Activated CD4-positive, alpha-beta T cell treated with anti-CD3 and anti-CD28 coated beads, Interleukin-2, amount 10 ng/mL, durations not matched to agents 24 days and 14 days (primary cell): ENCODE measurements at regions not wholly inside any gene's neighbourhood (a gene's known extent, or its start where the extent isn't known, plus 50 kb on each side); places are given as distances from the start of the nearest gene placed in this dataset.

Experiments used
- DNase-seq: peaks from one replicate; pipeline ENCODE4 v3.0.0; 2022
- H3K27ac Mint-ChIP-seq: one replicate; pipeline ENCODE4 v1.8.0; 2022; ENCODE audit warnings: mild to moderate bottlenecking, mixed read lengths
- H3K27me3 Mint-ChIP-seq: one replicate; pipeline ENCODE4 v1.8.0; 2022; ENCODE audit warnings: mixed read lengths
- H3K36me3 Mint-ChIP-seq: one replicate; pipeline ENCODE4 v1.8.0; 2022; ENCODE audit warnings: low read depth, mild to moderate bottlenecking, mixed read lengths
- H3K4me1 Mint-ChIP-seq: one replicate; pipeline ENCODE4 v1.8.0; 2021; ENCODE audit warnings: mixed read lengths
- H3K4me3 Mint-ChIP-seq: one replicate; pipeline ENCODE4 v1.8.0; 2022; ENCODE audit warnings: mild to moderate bottlenecking, moderate library complexity, mixed read lengths
- H3K9me3 Mint-ChIP-seq: one replicate; pipeline ENCODE4 v1.8.0; 2021; ENCODE audit warnings: mixed read lengths
- intact Hi-C: fragments of 100-400 bp; cut with micrococcal nuclease; formaldehyde crosslinking; loops from one replicate; pipeline ENCODE4 v1.15.1; 2023

GRCh38 chr1:234541286-234541975, 62.5 kb upstream of the TARBP1 start:
- intact Hi-C loops: no loop called here
- Mint-ChIP-seq H3K4me1 (peaks cover 39% of the 10 kb centered on the region), H3K27me3 (no peaks in the 10 kb centered on the region), H3K4me3 (no peak overlapping the region), H3K27ac (no peak overlapping the region), H3K36me3 (no peaks in the 10 kb centered on the region), H3K9me3 (no peaks in the 10 kb centered on the region)
- DNase-seq: no peak

DNA sequence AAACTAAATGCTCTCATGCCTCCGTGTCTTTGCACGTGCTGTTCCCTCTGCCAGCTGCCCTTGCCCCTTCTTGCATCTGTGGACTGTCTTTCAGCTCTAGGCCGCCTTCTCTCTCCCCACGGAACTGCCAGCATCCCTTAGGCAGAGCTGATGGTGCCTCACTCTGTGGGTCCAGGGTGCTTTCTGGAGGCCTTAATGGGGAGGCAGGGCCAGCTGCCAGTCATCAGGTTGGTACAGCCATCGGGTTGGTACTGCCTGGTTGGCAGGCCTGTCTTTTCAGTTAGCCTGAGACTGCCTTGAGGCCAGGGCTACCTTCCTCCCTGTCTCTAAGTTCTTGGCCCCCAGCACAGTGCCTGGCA, 61.4 kb upstream of the TARBP1 start:
- Mint-ChIP-seq H3K36me3 (no peaks in the 10 kb centered on the region), H3K27ac (no peak overlapping the region), H3K27me3 (no peaks in the 10 kb centered on the region), H3K9me3 (no peaks in the 10 kb centered on the region), H3K4me3 (no peak overlapping the region), H3K4me1 (peaks cover 34% of the 10 kb centered on the region)
- intact Hi-C loops: no loop called here
- no peak for DNase-seq

DNA sequence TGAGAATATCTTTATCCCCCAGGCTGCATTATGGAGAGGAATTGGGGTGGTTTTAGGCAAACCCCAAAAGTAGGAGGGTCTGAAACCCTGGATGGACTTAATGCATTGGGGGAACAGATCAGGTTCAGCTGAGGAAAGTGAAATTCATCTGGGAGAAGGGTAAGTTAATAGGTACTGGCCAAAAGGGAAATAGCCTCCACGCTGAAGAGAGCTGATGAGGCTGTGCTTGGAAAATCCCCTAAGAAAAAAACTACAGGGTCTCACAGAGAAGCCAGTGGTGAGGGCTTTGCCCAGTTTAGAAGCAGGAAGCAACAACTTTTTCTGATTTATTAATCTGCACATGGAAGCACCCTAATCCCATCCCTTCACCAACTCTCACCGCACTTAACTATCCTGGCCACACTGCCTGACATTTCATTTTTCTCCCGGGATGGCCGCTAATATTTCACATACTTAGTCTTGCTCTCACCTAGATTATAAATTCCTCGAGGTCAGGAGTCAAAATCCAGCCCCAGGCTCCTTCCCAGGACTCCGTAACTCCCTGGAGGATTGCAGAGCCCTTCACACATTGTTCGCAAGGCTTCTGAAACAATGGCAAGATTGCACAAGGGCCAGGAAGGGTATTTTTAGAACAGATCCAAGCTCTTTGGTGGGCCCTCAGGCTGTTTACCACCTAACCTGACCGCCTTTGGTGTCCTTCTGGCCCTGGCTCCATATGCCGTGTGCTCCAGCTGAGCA, 60.9 kb upstream of the TARBP1 start:
- intact Hi-C loops: no loop called here

GRCh38 chr1:234538930-234539649, 60.1 kb upstream of the TARBP1 start:
- H3K36me3 Mint-ChIP-seq: no peaks in the 10 kb centered on the region
- H3K4me1 Mint-ChIP-seq: peaks cover 21% of the 10 kb centered on the region
- intact Hi-C loops: no loop called here
- DNase-seq: no peak
- H3K9me3 Mint-ChIP-seq: no peaks in the 10 kb centered on the region
- no peak overlapping the region for H3K4me3 Mint-ChIP-seq
- no peak overlapping the region for H3K27ac Mint-ChIP-seq
- no peaks in the 10 kb centered on the region for H3K27me3 Mint-ChIP-seq

More for the DNA sequence above, 60.9 kb upstream of the TARBP1 start:
- H3K9me3 Mint-ChIP-seq: no peaks in the 10 kb centered on the region
- H3K4me3 Mint-ChIP-seq: no peak overlapping the region
- DNase-seq: no peak
- H3K4me1 Mint-ChIP-seq: peaks cover 29% of the 10 kb centered on the region
- no peaks in the 10 kb centered on the region for H3K27me3 Mint-ChIP-seq
- no peak overlapping the region for H3K27ac Mint-ChIP-seq
- no peaks in the 10 kb centered on the region for H3K36me3 Mint-ChIP-seq

GRCh38 chr1:234538062-234538731, 59.2 kb upstream of the TARBP1 start:
- no peak for DNase-seq
- Mint-ChIP-seq H3K27me3 (no peaks in the 10 kb centered on the region), H3K4me1 (peaks cover 12% of the 10 kb centered on the region), H3K4me3 (no peak overlapping the region), H3K27ac (no peak overlapping the region), H3K36me3 (no peaks in the 10 kb centered on the region), H3K9me3 (no peaks in the 10 kb centered on the region)
- intact Hi-C loops: no loop called here

DNA sequence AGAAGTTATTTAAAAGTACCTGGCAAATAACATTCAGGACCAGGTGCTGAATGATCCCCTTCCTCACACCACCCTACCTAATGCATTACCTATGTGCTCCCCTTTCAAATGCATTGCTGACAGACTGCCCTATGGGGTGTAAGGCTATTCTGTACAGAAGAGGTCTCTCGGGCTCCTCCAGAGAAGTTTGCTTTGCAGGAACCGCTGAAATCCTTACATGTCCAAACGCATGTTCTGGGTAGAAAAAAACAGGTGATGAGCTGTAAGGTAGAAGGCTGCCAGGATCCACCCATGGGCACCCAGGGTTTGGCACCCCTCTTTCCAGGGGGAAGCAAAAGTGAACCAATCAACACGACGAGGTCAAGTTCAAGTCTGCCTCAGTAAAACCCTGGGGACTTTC, 58.3 kb upstream of the TARBP1 start:
- no peaks in the 10 kb centered on the region for H3K36me3 Mint-ChIP-seq
- intact Hi-C loops: no loop called here
- H3K27ac Mint-ChIP-seq: no peak overlapping the region
- H3K27me3 Mint-ChIP-seq: no peaks in the 10 kb centered on the region
- H3K9me3 Mint-ChIP-seq: no peaks in the 10 kb centered on the region
- no peak overlapping the region for H3K4me3 Mint-ChIP-seq
- peaks cover 11% of the 10 kb centered on the region for H3K4me1 Mint-ChIP-seq
- no peak for DNase-seq

GRCh38 chr1:234536741-234537140, 57.8 kb upstream of the TARBP1 start:
- intact Hi-C loops: no loop called here
- Mint-ChIP-seq H3K27ac (no peak overlapping the region), H3K4me3 (no peak overlapping the region), H3K27me3 (no peaks in the 10 kb centered on the region), H3K4me1 (peaks cover 13% of the 10 kb centered on the region), H3K36me3 (no peaks in the 10 kb centered on the region), H3K9me3 (no peaks in the 10 kb centered on the region)
- no peak for DNase-seq

GRCh38 chr1:234535763-234536515, 57.0 kb upstream of the TARBP1 start:
- intact Hi-C loops: no loop called here
- Mint-ChIP-seq H3K4me3 (no peak overlapping the region), H3K9me3 (no peaks in the 10 kb centered on the region), H3K27me3 (no peaks in the 10 kb centered on the region), H3K27ac (no peak overlapping the region), H3K36me3 (no peaks in the 10 kb centered on the region), H3K4me1 (peaks cover 9% of the 10 kb centered on the region)
- no peak for DNase-seq

- no peak overlapping the region for H3K27ac Mint-ChIP-seq
- no peaks in the 10 kb centered on the region for H3K36me3 Mint-ChIP-seq
- H3K4me3 Mint-ChIP-seq: no peak overlapping the region
- no peak for DNase-seq
- intact Hi-C loops: no loop called here
- peaks cover 12% of the 10 kb centered on the region for H3K4me1 Mint-ChIP-seq
- no peaks in the 10 kb centered on the region for H3K27me3 Mint-ChIP-seq
- H3K9me3 Mint-ChIP-seq: no peaks in the 10 kb centered on the region
Measured at GRCh38 chr1:234535218-234535617, 56.2 kb upstream of the TARBP1 start.

DNA sequence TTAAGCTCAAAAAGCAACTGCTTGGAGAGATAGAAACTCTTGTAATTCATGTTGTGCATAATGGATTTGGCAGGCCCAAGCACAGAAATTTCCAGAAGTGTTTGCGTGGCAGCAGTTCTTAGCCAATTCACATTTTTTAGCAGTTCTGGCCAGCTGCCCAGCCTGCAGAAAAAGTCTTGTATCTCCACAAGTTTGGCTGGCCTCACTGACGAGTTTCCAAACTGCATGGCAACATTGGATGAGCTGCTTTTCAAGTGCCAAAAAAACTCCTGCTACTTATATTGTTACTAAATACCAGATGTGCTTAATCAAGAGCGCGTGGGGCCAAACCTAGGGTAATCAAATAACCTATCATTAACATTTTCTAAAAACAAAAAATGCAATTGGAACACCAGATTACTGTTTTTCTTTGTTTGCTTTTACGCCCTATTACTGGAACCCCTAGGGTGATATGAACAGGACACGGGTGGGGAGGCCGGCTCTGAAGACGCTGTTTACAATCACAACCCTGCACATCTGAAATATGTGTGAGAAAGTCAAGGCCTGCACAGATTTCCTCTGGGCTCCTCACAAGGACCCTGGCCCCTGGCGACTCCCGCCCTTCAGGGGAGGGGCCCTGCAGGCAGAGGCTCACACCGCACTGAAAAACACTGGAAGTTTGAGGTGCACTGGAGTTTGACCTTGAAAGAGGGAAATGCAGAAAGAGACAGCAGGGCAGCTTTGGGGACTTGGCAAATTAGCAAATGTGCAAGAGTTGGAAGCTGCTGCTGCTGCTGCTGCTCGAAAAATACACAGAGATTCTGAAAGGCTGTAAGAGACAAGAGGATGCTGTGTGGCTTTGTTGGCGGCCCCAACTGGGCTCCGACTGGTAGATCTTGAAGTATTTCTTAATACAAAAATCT, 55.2 kb upstream of the TARBP1 start:
- DNase-seq: no peak
- peaks cover 16% of the 10 kb centered on the region for H3K4me1 Mint-ChIP-seq
- H3K36me3 Mint-ChIP-seq: no peaks in the 10 kb centered on the region
- H3K27ac Mint-ChIP-seq: no peak overlapping the region
- no peaks in the 10 kb centered on the region for H3K9me3 Mint-ChIP-seq
- H3K27me3 Mint-ChIP-seq: no peaks in the 10 kb centered on the region
- intact Hi-C loops: no loop called here
- no peak overlapping the region for H3K4me3 Mint-ChIP-seq

GRCh38 chr1:234533034-234533891, 54.3 kb upstream of the TARBP1 start:
- peaks cover 5% of the 10 kb centered on the region for H3K27me3 Mint-ChIP-seq
- no peak overlapping the region for H3K27ac Mint-ChIP-seq
- H3K4me3 Mint-ChIP-seq: no peak overlapping the region
- peaks cover 25% of the 10 kb centered on the region for H3K4me1 Mint-ChIP-seq
- no peak for DNase-seq
- no peaks in the 10 kb centered on the region for H3K36me3 Mint-ChIP-seq
- no peaks in the 10 kb centered on the region for H3K9me3 Mint-ChIP-seq
- intact Hi-C loops: no loop called here

- H3K27me3 Mint-ChIP-seq: peaks cover 5% of the 10 kb centered on the region
- no peak overlapping the region for H3K4me3 Mint-ChIP-seq
- no peak for DNase-seq
- no peaks in the 10 kb centered on the region for H3K9me3 Mint-ChIP-seq
- H3K27ac Mint-ChIP-seq: no peak overlapping the region
- H3K36me3 Mint-ChIP-seq: no peaks in the 10 kb centered on the region
- intact Hi-C loops: no loop called here
- peaks cover 25% of the 10 kb centered on the region for H3K4me1 Mint-ChIP-seq
Measured at GRCh38 chr1:234532503-234532922, 53.5 kb upstream of the TARBP1 start.
